ENCODE measurements at regions not wholly inside any gene's neighbourhood (a gene's known extent, or its start where the extent isn't known, plus 50 kb on each side); places are given as distances from the start of the nearest gene placed in this dataset.

- TF ChIP-seq CTCF (IDR thresholded peaks at IDR 0.05; ENCODE audit: low read depth, low read length), result no peak
- TF ChIP-seq EZH2phosphoT487 (IDR thresholded peaks at IDR 0.05; ENCODE audit: low read depth), result no peak
Observed at GRCh38 chr5:143634689-143635088, 177.3 kb upstream of the HMHB1 start.
